H1 (cell line): ENCODE measurements at regions not wholly inside any gene's neighbourhood (a gene's known extent, or its start where the extent isn't known, plus 50 kb on each side); places are given as distances from the start of the nearest gene placed in this dataset.

Experiments
- CTCF ChIA-PET: fragments of 300-600 bp; sonication (Branson Sonifier 250); formaldehyde crosslinking; loops from one replicate; lab custom pipeline; 2021; ENCODE audit not compliant: partially characterized antibody; lab: Charles Lee
- POLR2A ChIA-PET: fragments of 300-600 bp; sonication (Branson Sonifier 250); formaldehyde crosslinking; loops from one replicate; lab custom pipeline; 2021; ENCODE audit warnings: inconsistent platforms; ENCODE audit not compliant: partially characterized antibody; lab: Charles Lee
- DNase-seq, 2 experiments: peaks; one replicate each; pipeline versions ENCODE4 v3.0.0 to v3.0.0-alpha.2; 2010 to 2022; ENCODE audit warnings: low spot score in 2 of 2, low read depth in 1 of 2, mixed read lengths in 1 of 2
- FAIRE-seq: peaks from 2 replicates; lab custom pipeline; 2011; peaks lifted over from hg19 to GRCh38; lab: Jason Lieb, UNC
- H2AFZ ChIP-seq: 2 replicates; pipeline ENCODE4 v1.8.1; 2012; ENCODE audit warnings: low read length, inconsistent platforms
- H2AK5ac ChIP-seq: 2 replicates; pipeline ENCODE4 v1.6.1; 2013; ENCODE audit warnings: low read depth, low read length
- H2BK120ac ChIP-seq: replicated peaks from 2 replicates; pipeline ENCODE3; 2013; ENCODE audit warnings: low read depth, low read length, inconsistent platforms
- H2BK12ac ChIP-seq: 2 replicates; pipeline ENCODE4 v1.6.1; 2013; ENCODE audit warnings: low read depth, low read length
- H2BK15ac ChIP-seq: 2 replicates; pipeline ENCODE4 v1.6.1; 2013; ENCODE audit warnings: low read length
- H2BK20ac ChIP-seq: 2 replicates; pipeline ENCODE4 v1.6.1; 2013; ENCODE audit warnings: low read length
- H2BK5ac ChIP-seq: 2 replicates; pipeline ENCODE4 v1.6.1; 2013; ENCODE audit warnings: low read depth, low read length
- H3K14ac ChIP-seq: 2 replicates; pipeline ENCODE4 v1.6.1; 2013; ENCODE audit warnings: inconsistent platforms; ENCODE audit not compliant: insufficient read length
- H3K18ac ChIP-seq: 2 replicates; pipeline ENCODE4 v1.6.1; 2013; ENCODE audit warnings: low read length; ENCODE audit errors: extremely low read depth
- H3K23ac ChIP-seq: 2 replicates; pipeline ENCODE4 v1.6.1; 2013; ENCODE audit warnings: inconsistent platforms; ENCODE audit not compliant: insufficient read length
- H3K23me2 ChIP-seq: 2 replicates; pipeline ENCODE4 v1.6.1; 2013; ENCODE audit warnings: low read depth, low read length
- H3K27ac ChIP-seq: 2 replicates; pipeline ENCODE4 v1.6.1; 2011; ENCODE audit warnings: low read depth, low read length, inconsistent platforms
- H3K27me3 ChIP-seq, 4 experiments: replicated peaks in 1 of 4; 1 replicate in 1 of 4; 2 replicates in 3 of 4; pipeline versions ENCODE4 v1.6.1 to v1.8.1; 2011 to 2013; ENCODE audit warnings: low read length in 3 of 4, mild to moderate bottlenecking in 3 of 4, inconsistent platforms in 2 of 4, mixed read lengths in 2 of 4, moderate library complexity in 1 of 4; ENCODE audit not compliant: control insufficient read depth in 3 of 4, insufficient read depth in 3 of 4; ENCODE audit errors: extremely low read depth in 1 of 4
- H3K36me3 ChIP-seq, 4 experiments: 2 replicates each; pipeline versions ENCODE4 v1.6.1 to v1.8.1; 2011 to 2013; ENCODE audit warnings: mild to moderate bottlenecking in 4 of 4, low read length in 3 of 4, moderate library complexity in 2 of 4, control low read depth in 1 of 4, inconsistent platforms in 1 of 4; ENCODE audit not compliant: insufficient read depth in 4 of 4, control insufficient read depth in 2 of 4
- H3K4ac ChIP-seq: replicated peaks from 2 replicates; pipeline ENCODE3; 2013; ENCODE audit warnings: low read length, low read depth, mixed read lengths, inconsistent platforms; ENCODE audit not compliant: insufficient read length
- H3K4me1 ChIP-seq, 4 experiments: replicated peaks in 1 of 4; 1 replicate in 1 of 4; 2 replicates in 3 of 4; pipeline versions ENCODE4 v1.6.1 to v1.8.1; 2011 to 2013; ENCODE audit warnings: low read length in 3 of 4, inconsistent platforms in 2 of 4, mixed read lengths in 1 of 4; ENCODE audit not compliant: insufficient read depth in 4 of 4, control insufficient read depth in 3 of 4
- H3K4me2 ChIP-seq, 2 experiments: 2 replicates each; pipeline versions ENCODE4 v1.6.1 to v1.8.1; 2011 to 2013; ENCODE audit warnings: low read depth in 2 of 2, low read length in 2 of 2, control low read depth in 1 of 2, inconsistent platforms in 1 of 2, mild to moderate bottlenecking in 1 of 2; ENCODE audit not compliant: insufficient read depth in 1 of 2
- H3K4me3 ChIP-seq, 4 experiments: fragments of 200-600, 300-600 bp in 1 of 4; sonication (generic), shearing (Covaris generic), sonication (Bioruptor Twin) in 1 of 4; 2 replicates each; pipeline versions ENCODE4 v1.5.1 to v1.8.1; 2011 to 2016; ENCODE audit warnings: low read length in 4 of 4, low read depth in 3 of 4, control low read depth in 2 of 4, inconsistent platforms in 2 of 4, mild to moderate bottlenecking in 2 of 4, mixed read lengths in 1 of 4, moderate library complexity in 1 of 4; ENCODE audit not compliant: insufficient read depth in 2 of 4; ENCODE audit errors: extremely low read depth in 1 of 4
- H3K56ac ChIP-seq: replicated peaks from 2 replicates; pipeline ENCODE3; 2013; ENCODE audit warnings: low read depth, mild to moderate bottlenecking, mixed read lengths, low read length, inconsistent platforms; ENCODE audit not compliant: insufficient read length
- H3K79me1 ChIP-seq: 2 replicates; pipeline ENCODE4 v1.6.1; 2013; ENCODE audit warnings: low read depth, low read length, control low read depth
- H3K79me2 ChIP-seq, 2 experiments: 2 replicates each; pipeline versions ENCODE4 v1.6.1 to v1.8.1; 2012 to 2013; ENCODE audit warnings: low read length in 2 of 2, mild to moderate bottlenecking in 2 of 2, inconsistent platforms in 1 of 2; ENCODE audit not compliant: insufficient read depth in 2 of 2, control insufficient read depth in 1 of 2
- H3K9ac ChIP-seq, 4 experiments: replicated peaks in 1 of 4; 1 replicate in 1 of 4; 2 replicates in 3 of 4; pipeline versions ENCODE4 v1.6.1 to v1.8.1; 2011 to 2013; ENCODE audit warnings: low read depth in 3 of 4, low read length in 3 of 4, control low read depth in 2 of 4, mild to moderate bottlenecking in 2 of 4, moderate library complexity in 2 of 4, inconsistent platforms in 1 of 4; ENCODE audit errors: extremely low read depth in 1 of 4
- H3K9me3 ChIP-seq, 2 experiments: 2 replicates each; pipeline versions ENCODE4 v1.6.1 to v1.8.1; 2012 to 2013; ENCODE audit warnings: mild to moderate bottlenecking in 2 of 2, moderate library complexity in 2 of 2, control low read depth in 1 of 2, inconsistent platforms in 1 of 2, low read depth in 1 of 2, low read length in 1 of 2, mixed read lengths in 1 of 2; ENCODE audit not compliant: insufficient read depth in 2 of 2
- H4K20me1 ChIP-seq, 2 experiments: replicated peaks in 1 of 2; 2 replicates each; pipeline versions ENCODE3 to v1.8.1; 2011 to 2013; ENCODE audit warnings: inconsistent platforms in 2 of 2, low read length in 2 of 2, mild to moderate bottlenecking in 1 of 2; ENCODE audit not compliant: insufficient read depth in 2 of 2, control insufficient read depth in 1 of 2
- H4K5ac ChIP-seq: 2 replicates; pipeline ENCODE4 v1.6.1; 2013; ENCODE audit warnings: low read length, low read depth, mixed read lengths, inconsistent platforms; ENCODE audit not compliant: insufficient read length
- H4K8ac ChIP-seq: 2 replicates; pipeline ENCODE4 v1.8.0; 2013; ENCODE audit warnings: mild to moderate bottlenecking, moderate library complexity, low read length, inconsistent platforms; ENCODE audit not compliant: insufficient read depth; ENCODE audit errors: extremely low read depth
- H4K91ac ChIP-seq: replicated peaks from 2 replicates; pipeline ENCODE3; 2013; ENCODE audit warnings: low read length, mixed read lengths, inconsistent platforms; ENCODE audit not compliant: insufficient read length
- CREB1 ChIP-seq: IDR thresholded peaks from 2 replicates; pipeline ENCODE4 v1.6.1; 2012; ENCODE audit warnings: inconsistent platforms
- POU5F1 ChIP-seq: IDR thresholded peaks from 2 replicates; pipeline ENCODE4 v1.6.1; 2011; ENCODE audit warnings: low read depth, mild to moderate bottlenecking, low read length, moderate library complexity
- WGBS, 2 experiments: shearing (Covaris generic) in 1 of 2; methylation state at CpG; one replicate each; pipeline versions ENCODE4 v1.1.6 to v1.1.7; 2013 to 2015; ENCODE audit warnings: low lambda C conversion rate in 2 of 2, mixed read lengths in 2 of 2, inconsistent platforms in 1 of 2, low coverage in 1 of 2, missing lambda C conversion rate in 1 of 2; ENCODE audit not compliant: insufficient replicate concordance in 2 of 2, insufficient coverage in 1 of 2, insufficient read length in 1 of 2; ENCODE audit errors: extremely low coverage in 1 of 2, missing lambda C conversion rate in 1 of 2; 5-methylcytosine and 5-hydroxymethylcytosine counted together

DNA sequence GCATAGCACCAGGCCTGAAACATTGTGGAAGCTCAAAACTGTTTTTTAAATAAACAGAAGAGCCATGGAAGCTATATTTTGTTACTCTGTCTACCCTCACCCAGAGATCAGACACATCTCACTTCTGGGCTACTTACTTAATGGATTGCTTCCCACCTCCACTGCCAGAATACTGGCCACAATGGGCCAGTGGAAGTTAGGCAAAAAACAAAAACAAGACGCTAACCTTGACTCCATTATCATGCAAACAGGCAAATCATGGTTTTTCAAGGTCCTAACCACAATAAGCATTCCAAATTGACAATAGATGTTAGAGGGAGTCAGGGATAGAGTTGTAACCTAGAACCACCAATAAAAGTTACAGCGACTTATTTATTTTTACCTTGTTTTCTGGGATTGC lies 52.7 kb upstream of the PTCSC3 start:
- no peak overlapping the region for H2AFZ ChIP-seq

More for the DNA sequence above, 52.7 kb upstream of the PTCSC3 start:
- H4K20me1 ChIP-seq, result no peaks in the 10 kb centered on the region
- H3K36me3 ChIP-seq, result no peaks in the 10 kb centered on the region
- no peak overlapping the region for H2BK20ac ChIP-seq
- H3K18ac ChIP-seq, result no peak overlapping the region
- TF ChIP-seq CREB1, result no peak
- peak; percentile 59; the same call in 1 of the 2 replicates for TF ChIP-seq POU5F1
- no peaks in the 10 kb centered on the region; a peak in 1 of 7 replicates for H3K27me3 ChIP-seq
- FAIRE-seq (no peak), DNase-seq (no peak)
- CTCF ChIA-PET, result interaction anchor here (0.6 to 1.5 kb wide), 6 partner anchors 32 to 296 kb away, joined by 3 to 4 read pairs (median 3); no protein-coding TSS in a partner anchor
- no peak overlapping the region for H2BK12ac ChIP-seq
- WGBS, 2 experiments, result 70% methylated on average over 2 of the region's 2 CpGs; no CpG with 5 or more reads in 1 of the 2 experiments
- H3K79me1 ChIP-seq, result no peaks in the 10 kb centered on the region
- H3K4me3 ChIP-seq, result peak overlapping the region in 1 of 4 experiments; percentile 25; a peak in 1 of 8 replicates
- H3K9ac ChIP-seq, result no peak overlapping the region
- H4K5ac ChIP-seq, result no peak overlapping the region
- H3K4ac ChIP-seq, result no peak overlapping the region
- POLR2A ChIA-PET, result no interaction called here
- H2BK5ac ChIP-seq, result no peak overlapping the region
- no peak overlapping the region for H4K8ac ChIP-seq
- H3K4me2 ChIP-seq, result peak overlapping the region; percentile 17; a peak in 1 of 4 replicates
- no peak overlapping the region for H3K27ac ChIP-seq
- no peak overlapping the region for H2BK15ac ChIP-seq
- H3K56ac ChIP-seq, result no peak overlapping the region
- no peak overlapping the region for H3K14ac ChIP-seq
- no peak overlapping the region for H3K23ac ChIP-seq
- H2AK5ac ChIP-seq, result no peak overlapping the region
- H2BK120ac ChIP-seq, result no peak overlapping the region
- H3K79me2 ChIP-seq, result no peaks in the 10 kb centered on the region
- H3K4me1 ChIP-seq, result peaks cover 0 to 7% (median 1%) of the 10 kb centered on the region in 4 experiments; a peak in 2 of 7 replicates
- no peaks in the 10 kb centered on the region; the same call in 1 of the 2 replicates for H3K23me2 ChIP-seq
- H3K9me3 ChIP-seq, result no peaks in the 10 kb centered on the region
- no peak overlapping the region for H4K91ac ChIP-seq
